Esophagus squamous epithelium (tissue), 4 donors: ENCODE measurements at regions not wholly inside any gene's neighbourhood (a gene's known extent, or its start where the extent isn't known, plus 50 kb on each side); places are given as distances from the start of the nearest gene placed in this dataset.

ENCODE experiments used
- POLR2A ChIP-seq, 4 donors: fragments of 450-650 bp; IDR thresholded peaks; one replicate each; pipeline ENCODE4 v1.6.1; 2017; ENCODE audit warnings: antibody characterized with exemption in 4 of 4, mild to moderate bottlenecking in 4 of 4, moderate library complexity in 3 of 4
- TF ChIP-seq, protein P1 (sequence below), 6 experiments: fragments of 450-650 bp in 4 of 6; fragments of 200-600 bp in 2 of 6; sonication (generic) in 2 of 6; IDR thresholded peaks; one replicate each; pipeline ENCODE4 v1.5.1; 2016 to 2019; ENCODE audit warnings: antibody characterized with exemption in 6 of 6, mild to moderate bottlenecking in 4 of 6, moderate library complexity in 4 of 6

DNA sequence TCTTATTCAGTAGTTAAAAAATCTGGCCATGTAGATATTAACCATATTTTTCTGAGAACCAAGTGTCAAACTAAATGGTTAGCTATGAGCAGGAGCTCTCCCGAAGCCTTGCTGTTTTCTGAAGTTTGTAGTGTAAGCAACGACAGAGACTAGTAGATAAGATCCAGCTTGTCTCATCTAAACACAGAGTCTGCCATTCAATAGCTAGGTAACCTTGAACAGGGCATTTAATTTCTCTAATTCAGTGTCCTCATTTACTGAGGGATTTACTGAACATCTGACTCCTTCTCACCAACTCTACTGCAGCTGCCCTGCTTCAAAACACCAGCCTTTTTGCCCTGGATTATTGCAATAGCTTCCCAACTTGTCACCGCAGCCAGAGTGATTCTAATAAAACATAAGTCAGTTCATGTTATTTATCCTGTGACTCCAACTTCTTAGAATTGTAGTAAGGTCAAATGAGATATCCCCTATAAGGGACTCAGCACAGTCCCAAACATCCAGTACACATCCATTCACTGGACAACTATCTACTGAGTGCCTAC is 337.0 kb downstream of the PLK2 start:
- TF ChIP-seq, protein P1, sequence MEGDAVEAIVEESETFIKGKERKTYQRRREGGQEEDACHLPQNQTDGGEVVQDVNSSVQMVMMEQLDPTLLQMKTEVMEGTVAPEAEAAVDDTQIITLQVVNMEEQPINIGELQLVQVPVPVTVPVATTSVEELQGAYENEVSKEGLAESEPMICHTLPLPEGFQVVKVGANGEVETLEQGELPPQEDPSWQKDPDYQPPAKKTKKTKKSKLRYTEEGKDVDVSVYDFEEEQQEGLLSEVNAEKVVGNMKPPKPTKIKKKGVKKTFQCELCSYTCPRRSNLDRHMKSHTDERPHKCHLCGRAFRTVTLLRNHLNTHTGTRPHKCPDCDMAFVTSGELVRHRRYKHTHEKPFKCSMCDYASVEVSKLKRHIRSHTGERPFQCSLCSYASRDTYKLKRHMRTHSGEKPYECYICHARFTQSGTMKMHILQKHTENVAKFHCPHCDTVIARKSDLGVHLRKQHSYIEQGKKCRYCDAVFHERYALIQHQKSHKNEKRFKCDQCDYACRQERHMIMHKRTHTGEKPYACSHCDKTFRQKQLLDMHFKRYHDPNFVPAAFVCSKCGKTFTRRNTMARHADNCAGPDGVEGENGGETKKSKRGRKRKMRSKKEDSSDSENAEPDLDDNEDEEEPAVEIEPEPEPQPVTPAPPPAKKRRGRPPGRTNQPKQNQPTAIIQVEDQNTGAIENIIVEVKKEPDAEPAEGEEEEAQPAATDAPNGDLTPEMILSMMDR (IDR thresholded peaks at IDR 0.05), result no peak
- no peak for TF ChIP-seq POLR2A (IDR thresholded peaks at IDR 0.05)
